GM12872 (cell line): ENCODE measurements at regions not wholly inside any gene's neighbourhood (a gene's known extent, or its start where the extent isn't known, plus 50 kb on each side); places are given as distances from the start of the nearest gene placed in this dataset.

Experiments
- CTCF ChIP-seq: IDR thresholded peaks from 3 replicates; pipeline ENCODE4 v1.5.1; 2011; ENCODE audit warnings: low read depth, mild to moderate bottlenecking, low read length, moderate library complexity; ENCODE audit not compliant: insufficient read depth

GRCh38 chr19:31511696-31512095 lies 162.5 kb upstream of the TSHZ3 start:
- no peak for TF ChIP-seq CTCF

- no peak for TF ChIP-seq CTCF
Observed at GRCh38 chr19:31512181-31512970, 163.1 kb upstream of the TSHZ3 start.

- TF ChIP-seq CTCF, result no peak
Observed at GRCh38 chr19:31513841-31514240, 164.6 kb upstream of the TSHZ3 start.

- TF ChIP-seq CTCF, result no peak
Observed at GRCh38 chr19:31515931-31516330, 166.7 kb upstream of the TSHZ3 start.

GRCh38 chr19:31516756-31517155 lies 167.5 kb upstream of the TSHZ3 start:
- TF ChIP-seq CTCF, result no peak

- no peak for TF ChIP-seq CTCF
Observed at GRCh38 chr19:31517224-31518180, 168.3 kb upstream of the TSHZ3 start.
